MM.1S (cell line): ENCODE measurements at regions not wholly inside any gene's neighbourhood (a gene's known extent, or its start where the extent isn't known, plus 50 kb on each side); places are given as distances from the start of the nearest gene placed in this dataset.

Source experiments
- CTCF ChIP-seq: fragments of 300-600 bp; sonication (generic); IDR thresholded peaks from 2 replicates; pipeline ENCODE4 v1.5.1; 2016; ENCODE audit warnings: antibody characterized with exemption, low read length, mixed read lengths
- EZH2 ChIP-seq: fragments of 300-600 bp; sonication (generic); optimal IDR thresholded peaks from 2 replicates; pipeline ENCODE3; 2017; ENCODE audit warnings: low read depth, mild to moderate bottlenecking, antibody characterized with exemption, low read length, mixed read lengths
- EZH2phosphoT487 ChIP-seq: fragments of 300-600 bp; sonication (generic); IDR thresholded peaks from 2 replicates; pipeline ENCODE4 v1.6.1; 2018; ENCODE audit warnings: antibody characterized with exemption, low read length

GRCh38 chr7:106755641-106756040 lies 94.7 kb upstream of the CCDC71L start:
- TF ChIP-seq CTCF (no peak), EZH2 (no peak), EZH2phosphoT487 (no peak)
